ENCODE measurements at regions not wholly inside any gene's neighbourhood (a gene's known extent, or its start where the extent isn't known, plus 50 kb on each side); places are given as distances from the start of the nearest gene placed in this dataset.

DNA sequence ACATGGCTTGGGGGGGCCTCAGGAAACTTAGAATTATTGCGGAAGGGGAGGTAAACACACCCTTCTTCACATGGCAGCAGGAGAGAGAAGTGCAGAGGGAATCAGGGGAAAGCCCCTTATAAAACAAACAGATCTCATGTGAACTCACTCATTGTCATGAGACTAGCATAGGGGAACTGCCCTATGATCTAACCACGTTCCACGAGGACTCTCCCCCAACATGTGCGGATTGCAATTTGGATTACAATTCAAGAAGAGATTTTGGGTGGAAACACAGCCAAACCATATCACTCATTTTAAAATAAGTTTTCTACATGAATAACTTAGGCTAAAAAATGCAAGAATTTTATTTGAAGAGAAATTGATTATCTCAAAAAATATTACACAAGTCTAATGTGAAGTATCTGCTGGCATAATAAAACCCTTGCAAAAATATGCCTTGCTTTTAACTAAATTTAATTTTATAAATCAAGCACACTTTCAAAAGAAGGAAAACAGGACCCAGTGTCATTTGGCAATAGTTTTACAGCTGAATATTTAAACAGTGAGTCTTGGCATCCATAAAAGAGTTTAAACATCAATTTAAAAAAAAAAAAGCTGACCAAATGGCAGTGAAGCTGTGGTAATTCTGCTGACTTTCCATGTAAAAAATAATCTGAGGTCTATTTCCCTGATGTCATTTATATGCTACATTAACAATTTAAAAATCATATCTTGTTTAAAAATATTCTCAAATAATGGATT is 1057.2 kb downstream of the NAALADL2 start:
- FAIRE-seq = peak; percentile 28

DNA sequence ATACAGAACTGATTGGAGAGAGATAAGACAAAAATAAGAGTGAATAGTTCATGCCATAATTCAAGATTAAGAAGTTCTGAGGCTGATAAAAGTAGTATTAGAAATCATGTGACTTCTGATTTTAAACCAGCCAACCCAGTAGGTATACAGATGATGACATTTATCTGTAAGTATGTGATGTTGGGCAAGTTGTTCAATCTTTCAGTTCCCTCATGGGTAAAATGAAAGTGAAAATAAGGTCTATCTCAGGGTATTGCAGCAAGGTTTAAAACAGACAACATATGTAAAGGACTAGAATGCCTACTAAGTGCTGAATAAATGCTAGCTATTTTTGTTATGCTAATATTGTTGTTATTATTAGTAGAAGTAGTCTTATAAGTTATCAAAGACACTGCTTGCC is 1055.7 kb downstream of the NAALADL2 start:
- no peak for FAIRE-seq

DNA sequence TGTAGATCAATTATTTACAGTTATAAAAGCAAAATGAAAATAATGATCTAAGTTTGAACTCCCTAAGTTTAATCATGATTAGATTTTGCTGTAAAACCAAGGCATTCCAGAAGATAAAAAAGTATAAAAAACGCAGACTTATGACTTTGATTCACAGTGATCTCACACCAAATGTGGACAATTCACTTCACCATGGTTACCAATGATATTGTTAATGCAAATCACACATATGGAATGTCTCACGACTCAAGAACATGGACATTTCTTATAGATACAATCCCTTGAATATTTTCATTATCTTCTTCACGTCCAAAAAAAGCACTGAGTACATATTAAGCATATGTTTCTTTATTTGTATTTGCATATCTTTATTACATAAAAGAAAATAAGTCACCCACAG is 1054.2 kb downstream of the NAALADL2 start:
- no peak for FAIRE-seq

DNA sequence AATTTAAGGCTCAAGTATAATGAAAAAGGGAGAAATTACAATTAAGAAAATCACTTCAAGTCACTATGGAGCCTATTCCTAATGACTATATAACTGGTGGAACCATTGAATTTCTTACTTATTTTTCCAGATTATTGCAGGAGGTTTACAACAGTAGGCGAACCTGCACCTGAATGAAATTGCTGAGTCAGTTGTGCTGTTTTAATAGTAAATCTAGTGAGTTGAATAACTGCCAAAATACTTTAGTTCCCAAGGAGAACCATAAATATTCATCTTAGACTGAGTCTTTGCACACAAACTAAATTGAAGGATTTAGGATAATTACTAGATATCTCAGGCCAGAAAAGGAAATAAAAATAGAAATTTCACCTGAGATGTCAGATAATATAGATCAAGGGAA is 1052.8 kb downstream of the NAALADL2 start:
- FAIRE-seq = no peak

DNA sequence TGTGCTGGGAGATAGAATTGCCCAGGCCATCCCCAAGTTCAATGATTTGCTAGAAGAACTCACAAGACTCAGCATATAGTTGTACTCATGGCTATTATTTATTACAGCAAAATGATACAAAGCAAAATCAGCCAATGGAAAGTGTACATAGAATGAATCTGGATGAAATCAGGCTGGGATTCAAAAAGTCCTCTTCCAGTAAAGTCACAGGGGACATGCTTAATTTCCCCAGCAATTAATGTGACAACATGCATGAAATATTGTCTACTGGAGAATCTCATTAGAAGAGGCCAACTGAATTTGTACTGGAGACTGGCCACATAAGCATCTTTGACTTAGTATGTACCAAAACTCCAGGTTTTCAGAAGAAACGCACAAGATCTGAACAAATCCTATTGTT is 1043.1 kb downstream of the NAALADL2 start:
- no peak for FAIRE-seq

DNA sequence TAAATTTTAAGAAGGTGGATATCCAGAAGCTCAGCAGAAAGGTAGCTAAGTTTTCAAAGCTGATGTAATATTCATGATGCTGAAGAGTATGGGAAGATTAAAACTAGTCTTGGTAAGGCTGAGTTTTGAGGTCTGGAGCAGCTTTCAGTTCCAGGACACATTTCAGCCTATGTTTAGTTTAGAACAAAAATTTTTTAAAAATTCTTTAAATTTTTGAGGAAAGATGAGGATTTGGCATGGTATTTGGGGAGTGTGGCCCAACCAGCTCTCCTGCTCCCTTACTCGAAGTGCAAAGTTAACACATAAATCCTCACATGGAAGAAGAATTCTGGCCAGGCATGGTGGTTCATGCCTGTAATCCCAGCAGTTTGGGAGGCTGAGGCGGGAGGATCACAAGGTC is 1039.1 kb downstream of the NAALADL2 start:
- FAIRE-seq = no peak

DNA sequence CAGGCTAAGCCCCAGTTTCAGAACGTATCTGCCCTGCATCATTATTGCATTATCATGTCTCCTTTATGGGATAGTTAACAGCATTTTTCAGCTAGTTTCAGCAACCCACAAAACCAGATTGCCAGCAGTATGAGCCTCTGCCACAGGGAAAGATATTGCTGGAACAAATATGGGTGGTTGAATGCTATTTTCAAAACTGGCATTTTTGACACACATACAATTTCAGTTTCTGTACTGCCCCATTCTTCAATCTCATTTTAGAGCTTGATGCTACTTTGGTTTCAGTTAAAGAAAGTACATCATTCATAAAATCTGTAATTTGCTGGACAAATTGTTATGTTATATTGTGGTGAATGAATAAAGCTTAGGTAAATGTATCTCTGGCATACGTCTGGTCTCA is 1037.5 kb downstream of the NAALADL2 start:
- FAIRE-seq = no peak

DNA sequence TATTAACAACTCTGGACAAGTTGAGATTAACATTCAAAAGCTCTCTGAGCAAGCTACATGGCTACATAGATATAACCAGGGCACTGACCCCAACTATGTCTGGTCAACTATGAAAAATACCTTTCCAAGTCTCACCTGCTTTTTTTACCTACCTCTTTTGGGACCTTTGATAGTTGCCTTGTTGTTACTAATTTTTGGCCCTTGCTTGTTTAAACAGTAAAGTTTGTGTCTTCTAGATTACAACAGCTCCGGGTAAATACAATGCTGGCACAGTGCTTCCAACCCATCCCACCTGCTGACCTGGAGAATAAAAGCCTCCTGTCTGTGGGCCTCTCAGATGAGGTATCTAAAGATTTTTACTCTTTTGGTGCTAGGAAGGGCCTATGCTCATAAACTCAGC is 1036.6 kb downstream of the NAALADL2 start:
- FAIRE-seq = no peak

DNA sequence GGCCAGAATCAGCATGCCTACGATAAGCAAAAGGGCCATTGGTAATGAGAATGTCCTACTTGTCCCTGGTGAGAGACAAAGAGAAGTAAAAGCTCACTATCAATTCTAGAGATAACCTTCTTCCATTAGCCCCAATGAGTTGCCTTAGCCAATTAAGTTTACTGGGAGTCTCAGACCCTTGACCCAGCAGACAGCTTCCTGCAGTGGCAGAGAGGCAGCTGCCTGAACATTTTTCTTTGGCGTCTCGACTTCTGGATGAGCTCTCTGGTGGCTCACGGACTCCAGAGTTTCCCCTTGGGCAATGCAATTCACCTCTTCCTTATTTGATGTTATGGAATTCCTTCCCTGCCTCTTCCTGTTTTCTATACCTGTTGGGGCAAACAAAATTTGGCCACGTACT is 1034.4 kb downstream of the NAALADL2 start:
- no peak for FAIRE-seq

DNA sequence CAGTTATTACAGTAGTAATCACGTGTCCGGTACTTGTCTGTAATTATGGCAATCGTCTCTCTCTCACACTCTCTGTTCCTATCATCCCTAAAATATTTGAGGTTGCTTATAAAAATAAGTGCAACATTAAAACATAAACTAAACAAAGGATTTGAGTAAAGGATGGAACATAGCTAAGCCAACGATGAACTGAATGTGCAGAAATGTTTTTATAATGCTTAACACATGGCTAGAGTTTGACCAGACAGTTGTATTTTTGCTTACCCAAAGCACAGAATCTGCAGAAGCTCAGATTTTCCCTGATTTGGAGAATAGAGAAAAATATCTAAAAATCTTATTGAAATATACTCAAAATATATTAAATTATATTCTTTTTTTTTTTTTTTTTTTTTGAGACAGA is 1030.9 kb downstream of the NAALADL2 start:
- FAIRE-seq = no peak

DNA sequence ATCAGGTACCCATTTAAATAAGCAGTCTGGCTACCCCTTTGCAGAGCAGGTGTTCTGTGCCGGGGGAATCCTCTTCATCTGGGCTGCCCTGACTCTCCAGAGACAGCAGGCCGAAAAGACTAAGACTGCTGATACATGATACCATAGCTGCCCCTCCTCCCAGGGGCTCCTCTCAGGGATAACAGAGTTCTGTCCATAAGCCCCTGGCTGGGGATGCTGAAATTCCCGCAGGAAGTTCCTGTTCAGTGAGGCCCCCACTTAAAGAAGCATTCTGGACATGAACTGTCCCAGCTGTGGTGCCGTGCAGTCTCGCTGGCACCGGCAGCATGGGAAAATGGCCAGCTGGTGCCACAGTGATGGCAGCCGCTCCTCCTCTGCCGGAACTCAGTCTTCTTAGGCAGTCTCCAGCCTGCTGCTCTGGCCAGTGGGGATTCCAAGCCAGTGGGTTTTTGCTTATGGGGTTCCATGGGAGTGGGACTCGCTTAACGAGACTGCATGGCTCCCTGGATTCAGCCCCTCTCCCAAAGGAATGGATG is 1026.2 kb downstream of the NAALADL2 start:
- FAIRE-seq = no peak

DNA sequence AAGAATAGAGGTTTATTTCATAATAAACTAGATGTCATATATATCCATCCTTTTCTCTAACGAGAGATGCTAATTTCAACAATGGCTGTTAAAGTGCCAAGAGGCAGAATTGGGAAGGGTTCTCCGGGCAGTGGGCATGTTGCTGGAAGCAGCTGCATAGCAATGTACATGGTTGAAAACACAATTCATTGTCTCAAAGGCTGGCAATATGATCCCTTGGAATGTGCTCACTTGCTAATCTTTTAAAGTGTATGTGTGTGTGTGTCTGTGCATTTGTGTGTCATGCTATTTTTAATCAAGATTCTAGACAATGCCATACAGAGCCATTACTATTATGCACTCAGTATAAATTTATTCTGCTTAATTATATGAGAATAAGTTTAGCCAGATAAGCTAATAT is 1020.3 kb downstream of the NAALADL2 start:
- no peak for FAIRE-seq

DNA sequence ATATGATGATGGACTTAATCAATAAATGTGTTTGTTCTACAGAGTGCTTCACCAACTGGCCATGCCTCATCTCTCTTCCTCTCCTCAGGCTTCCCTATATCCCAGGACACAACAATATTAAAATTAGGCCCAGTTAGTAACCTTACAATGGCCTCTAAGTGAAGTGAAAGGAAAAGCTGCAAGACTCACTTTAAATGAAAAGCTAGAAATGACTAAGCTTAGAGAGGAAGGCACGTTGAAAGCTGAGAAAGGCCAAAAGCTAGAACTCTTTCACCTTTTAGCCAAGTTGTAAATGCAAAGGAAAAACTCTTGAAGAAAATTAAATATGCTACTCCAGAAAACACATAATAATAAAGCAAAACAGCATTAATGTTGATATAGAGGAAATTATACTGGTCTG is 1010.3 kb downstream of the NAALADL2 start:
- no peak for FAIRE-seq

DNA sequence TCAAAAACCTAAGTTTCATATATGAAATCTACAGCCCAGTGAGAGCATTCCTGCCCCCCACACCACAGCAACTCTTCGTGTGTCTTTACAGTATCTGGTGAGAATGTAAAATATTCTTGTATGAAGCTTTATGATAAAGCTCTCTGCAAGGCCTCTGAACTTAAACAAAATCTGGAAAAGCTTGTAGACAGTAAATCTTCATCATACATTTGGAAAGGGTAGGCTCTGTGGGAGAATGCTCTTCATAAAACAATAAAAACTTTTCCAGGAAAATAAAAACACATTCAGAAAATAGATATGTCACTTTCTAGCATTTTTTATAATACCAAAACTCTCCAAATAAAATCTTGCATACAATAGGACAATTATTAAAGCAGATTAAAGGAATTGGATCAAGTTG is 1009.5 kb downstream of the NAALADL2 start:
- no peak for FAIRE-seq

DNA sequence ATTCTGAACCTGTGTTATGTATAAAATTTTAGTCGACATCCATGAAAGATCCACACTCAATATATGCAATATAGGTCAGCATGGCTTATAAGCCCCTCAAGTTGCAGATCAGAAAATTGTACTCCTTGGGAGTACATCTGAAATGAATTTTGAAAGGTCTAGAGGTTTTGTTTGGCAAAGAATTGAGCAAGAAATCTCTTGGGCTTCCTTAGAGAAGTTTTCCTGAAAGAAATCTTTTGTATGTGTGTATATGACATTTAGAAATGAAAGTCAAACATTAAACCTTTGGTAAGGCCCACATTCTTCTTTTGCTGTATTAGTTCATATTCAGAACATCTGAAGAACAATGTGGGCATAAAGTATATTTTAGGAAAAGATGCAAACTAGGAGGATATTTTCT is 1006.6 kb downstream of the NAALADL2 start:
- FAIRE-seq = no peak

DNA sequence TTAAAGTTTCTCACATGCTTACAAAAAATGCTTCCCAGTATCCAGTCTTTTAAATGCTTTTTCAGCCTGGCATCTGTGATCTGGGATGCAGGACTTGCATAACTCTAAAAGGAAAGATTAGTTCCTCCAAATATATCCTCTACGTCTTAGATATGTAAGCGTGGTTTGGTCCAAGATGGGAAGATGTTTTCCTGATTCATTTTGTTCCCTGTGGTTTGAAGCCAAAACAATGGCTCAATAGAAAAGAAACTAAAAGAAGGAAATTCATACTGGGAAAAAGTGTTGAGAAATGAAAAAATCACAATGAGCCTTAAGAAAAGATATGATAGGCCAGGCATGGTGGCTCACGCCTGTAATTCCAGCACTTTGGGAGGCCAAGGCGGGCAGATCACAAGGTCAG is 1002.8 kb downstream of the NAALADL2 start:
- FAIRE-seq = no peak

Data from colon (tissue), 2 donors.